Caco-2 (cell line): ENCODE measurements at regions not wholly inside any gene's neighbourhood (a gene's known extent, or its start where the extent isn't known, plus 50 kb on each side); places are given as distances from the start of the nearest gene placed in this dataset.

Experiments used
- BruUV-seq: library from RNA; stranded (reverse); fragments of 400-500 nt; replicated peaks from 2 replicates; lab custom pipeline; 2021; lab: Mats Ljungman, UMichigan
- CTCF ChIA-PET: fragments of 300-600 bp; sonication (Branson Sonifier 250); formaldehyde crosslinking; loops from one replicate; lab custom pipeline; 2022; ENCODE audit warnings: antibody characterized with exemption; lab: Charles Lee
- POLR2A ChIA-PET: fragments of 300-600 bp; sonication (Branson Sonifier 250); formaldehyde crosslinking; loops from one replicate; lab custom pipeline; 2022; ENCODE audit warnings: antibody characterized with exemption; lab: Charles Lee
- DNase-seq, 2 experiments: peaks; one replicate each; pipeline versions ENCODE4 v3.0.0 to v3.0.0-alpha.2; 2020 to 2022
- H3K27me3 ChIP-seq: replicated peaks from 2 replicates; pipeline ENCODE4 v1.6.0; 2011; ENCODE audit warnings: low read length; ENCODE audit not compliant: control insufficient read depth, insufficient read depth
- H3K36me3 ChIP-seq: 2 replicates; pipeline ENCODE4 v1.5.1; 2011; ENCODE audit warnings: low read length; ENCODE audit not compliant: control insufficient read depth, insufficient read depth
- H3K4me1 ChIP-seq: fragments of 250-450 bp; sonication (Bioruptor Pico); 2 replicates; pipeline ENCODE4 v1.5.1; 2020; ENCODE audit warnings: mild to moderate bottlenecking
- H3K4me3 ChIP-seq: 2 replicates; pipeline ENCODE4 v1.5.1; 2011; ENCODE audit warnings: low read depth, mild to moderate bottlenecking, control low read depth, low read length
- H3K9me3 ChIP-seq: fragments of 250-450 bp; sonication (Bioruptor Pico); 2 replicates; pipeline ENCODE4 v1.5.1; 2020; ENCODE audit warnings: mild to moderate bottlenecking, moderate library complexity
- H3K27ac Mint-ChIP-seq: one replicate; pipeline ENCODE4 v1.8.0; 2022; ENCODE audit warnings: mixed read lengths; ENCODE audit not compliant: unreplicated experiment
- H3K27me3 Mint-ChIP-seq: one replicate; pipeline ENCODE4 v1.8.0; 2022; ENCODE audit warnings: mixed read lengths; ENCODE audit not compliant: insufficient read depth, unreplicated experiment
- H3K36me3 Mint-ChIP-seq: one replicate; pipeline ENCODE4 v1.8.0; 2022; ENCODE audit warnings: mild to moderate bottlenecking, mixed read lengths; ENCODE audit not compliant: insufficient read depth, unreplicated experiment
- H3K4me1 Mint-ChIP-seq: one replicate; pipeline ENCODE4 v1.8.0; 2022; ENCODE audit warnings: low read depth, mixed read lengths; ENCODE audit not compliant: unreplicated experiment
- H3K4me3 Mint-ChIP-seq: one replicate; pipeline ENCODE4 v1.8.0; 2022; ENCODE audit warnings: mild to moderate bottlenecking, moderate library complexity, mixed read lengths; ENCODE audit not compliant: unreplicated experiment
- H3K9me3 Mint-ChIP-seq: one replicate; pipeline ENCODE4 v1.8.0; 2022; ENCODE audit warnings: mixed read lengths; ENCODE audit not compliant: unreplicated experiment
- CTCF ChIP-seq, 2 experiments: fragments of 200-600 bp in 1 of 2; IDR thresholded peaks; 1 replicate in 1 of 2; 2 replicates in 1 of 2; pipeline versions ENCODE4 v1.5.1 to v1.8.0; 2011 to 2022; ENCODE audit warnings: antibody characterized with exemption in 1 of 2, control low read depth in 1 of 2, inconsistent platforms in 1 of 2, low read depth in 1 of 2, low read length in 1 of 2, mild to moderate bottlenecking in 1 of 2, moderate library complexity in 1 of 2; ENCODE audit not compliant: insufficient read depth in 1 of 2, severe bottlenecking in 1 of 2, unreplicated experiment in 1 of 2
- intact Hi-C: fragments of 100-400 bp; cut with micrococcal nuclease; formaldehyde crosslinking; loops from one replicate; pipeline ENCODE4 v1.10.0; 2022; ENCODE audit not compliant: unreplicated experiment

GRCh38 chr6:86793649-86794048 is 143.7 kb upstream of the HTR1E start:
- intact Hi-C loops: no loop called here
- H3K36me3 ChIP-seq: no peaks in the 10 kb centered on the region
- ChIA-PET POLR2A (no interaction called here), CTCF (no interaction called here)
- H3K27me3 Mint-ChIP-seq: no peaks in the 10 kb centered on the region
- no peak for TF ChIP-seq CTCF (IDR thresholded peaks at IDR 0.05; ENCODE audit: insufficient read depth in 1 of 2, low read depth in 1 of 2, low read length in 1 of 2, severe bottlenecking in 1 of 2, unreplicated experiment in 1 of 2)
- no peaks in the 10 kb centered on the region for H3K4me1 Mint-ChIP-seq
- peaks cover 19% of the 10 kb centered on the region for H3K9me3 Mint-ChIP-seq
- no peaks in the 10 kb centered on the region for H3K9me3 ChIP-seq
- no peak overlapping the region for H3K27ac Mint-ChIP-seq
- H3K4me3 ChIP-seq: no peak overlapping the region
- H3K4me3 Mint-ChIP-seq: no peak overlapping the region
- H3K27me3 ChIP-seq: no peaks in the 10 kb centered on the region
- DNase-seq: no peak
- BruUV-seq: no TSS peak
- H3K36me3 Mint-ChIP-seq: no peaks in the 10 kb centered on the region
- no peaks in the 10 kb centered on the region for H3K4me1 ChIP-seq

DNA sequence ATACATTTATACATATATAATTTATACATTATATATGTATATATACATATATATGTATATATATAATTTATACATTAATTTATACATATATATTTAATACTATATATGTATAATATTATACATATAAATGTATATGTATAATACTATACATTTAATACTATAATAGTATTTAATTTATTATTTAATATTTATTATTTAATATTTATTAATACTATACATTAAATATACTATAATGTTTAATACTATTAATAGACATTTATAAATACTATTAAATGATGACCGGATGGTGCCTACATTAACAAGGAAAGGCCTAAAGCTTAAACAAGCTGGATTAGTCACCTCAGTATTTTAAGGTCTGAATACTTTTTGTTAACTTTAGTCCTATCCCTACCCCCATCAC is 145.9 kb upstream of the HTR1E start:
- no peak overlapping the region for H3K4me3 Mint-ChIP-seq
- H3K27ac Mint-ChIP-seq: no peak overlapping the region
- CTCF ChIA-PET: no interaction called here
- POLR2A ChIA-PET: no interaction called here
- no peaks in the 10 kb centered on the region for H3K9me3 ChIP-seq
- H3K4me3 ChIP-seq: no peak overlapping the region
- no peaks in the 10 kb centered on the region for H3K36me3 Mint-ChIP-seq
- H3K4me1 ChIP-seq: no peaks in the 10 kb centered on the region
- intact Hi-C loops: no loop called here
- BruUV-seq: no TSS peak
- H3K27me3 ChIP-seq: no peaks in the 10 kb centered on the region
- no peaks in the 10 kb centered on the region for H3K27me3 Mint-ChIP-seq
- no peaks in the 10 kb centered on the region for H3K36me3 ChIP-seq
- peaks cover 12% of the 10 kb centered on the region for H3K4me1 Mint-ChIP-seq
- DNase-seq: no peak
- no peaks in the 10 kb centered on the region for H3K9me3 Mint-ChIP-seq
- no peak for TF ChIP-seq CTCF (IDR thresholded peaks at IDR 0.05; ENCODE audit: insufficient read depth in 1 of 2, low read depth in 1 of 2, low read length in 1 of 2, severe bottlenecking in 1 of 2, unreplicated experiment in 1 of 2)

DNA sequence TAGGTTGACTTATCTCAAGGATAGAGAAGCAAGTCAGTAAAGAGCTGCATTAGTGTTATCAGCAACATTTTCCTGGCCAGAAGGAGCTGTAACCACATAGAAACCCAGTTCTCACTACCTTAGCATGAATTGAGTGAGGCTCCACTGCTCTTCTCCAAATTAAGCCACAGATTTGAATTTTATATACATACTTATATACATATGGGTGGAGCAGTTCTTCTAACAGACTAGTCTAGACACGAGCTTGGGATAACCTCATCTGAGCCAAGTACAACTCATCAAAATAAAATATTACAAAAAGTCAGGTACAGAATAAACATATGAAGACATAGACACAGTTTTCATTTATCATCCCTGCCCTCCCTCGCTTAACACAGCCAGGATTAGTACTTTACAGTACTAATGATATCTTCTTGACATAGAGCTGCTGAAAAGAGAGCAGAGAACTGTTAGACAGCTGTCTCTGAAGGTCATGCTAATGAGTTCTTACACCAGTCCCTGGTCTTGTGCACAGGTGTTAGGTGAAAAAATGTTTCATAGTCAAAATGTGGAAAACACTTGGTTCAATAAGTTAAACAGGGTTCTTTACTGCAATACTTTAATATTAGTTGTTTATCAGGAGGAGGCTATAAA is 147.4 kb upstream of the HTR1E start:
- Histone ChIP-seq H3K27me3 (no peaks in the 10 kb centered on the region), H3K4me3 (no peak overlapping the region), H3K4me1 (peaks cover 15% of the 10 kb centered on the region), H3K36me3 (no peaks in the 10 kb centered on the region), H3K9me3 (no peaks in the 10 kb centered on the region)
- Mint-ChIP-seq H3K27ac (no peak overlapping the region), H3K27me3 (no peaks in the 10 kb centered on the region), H3K9me3 (no peaks in the 10 kb centered on the region), H3K36me3 (no peaks in the 10 kb centered on the region), H3K4me1 (peaks cover 15% of the 10 kb centered on the region), H3K4me3 (no peak overlapping the region)
- TF ChIP-seq CTCF (IDR thresholded peaks at IDR 0.05; ENCODE audit: insufficient read depth in 1 of 2, low read depth in 1 of 2, low read length in 1 of 2, severe bottlenecking in 1 of 2, unreplicated experiment in 1 of 2): no peak
- POLR2A ChIA-PET: no interaction called here
- no peak for DNase-seq
- no TSS peak for BruUV-seq
- CTCF ChIA-PET: no interaction called here
- intact Hi-C loops: loop anchor here (5.0 kb wide), 1 partner anchor 68 kb away; no protein-coding TSS in a partner anchor
